HG03135 (cell line): ENCODE measurements at regions not wholly inside any gene's neighbourhood (a gene's known extent, or its start where the extent isn't known, plus 50 kb on each side); places are given as distances from the start of the nearest gene placed in this dataset.

ENCODE experiments used
- ATAC-seq: cut with Tn5 transposase; IDR thresholded peaks from one replicate; pipeline ENCODE4 v1.9.1; 2021; ENCODE audit warnings: mild to moderate bottlenecking, moderate library complexity; ENCODE audit not compliant: unreplicated experiment

GRCh38 chr4:12595489-12595888 is 888.7 kb downstream of the RAB28 start:
- ATAC-seq, result no peak

- ATAC-seq, result no peak
Observed at GRCh38 chr4:12588582-12588981, 895.6 kb downstream of the RAB28 start.

- no peak for ATAC-seq
Observed at GRCh38 chr4:12586242-12587006, 897.7 kb downstream of the RAB28 start.

GRCh38 chr4:12584116-12584875 is 899.8 kb downstream of the RAB28 start:
- no peak for ATAC-seq

GRCh38 chr4:12583275-12583674 is 900.9 kb downstream of the RAB28 start:
- ATAC-seq, result no peak

- no peak for ATAC-seq
Observed at GRCh38 chr4:12580787-12581186, 903.4 kb downstream of the RAB28 start.

- ATAC-seq, result no peak
Observed at GRCh38 chr4:12579172-12579571, 905.0 kb downstream of the RAB28 start.

- no peak for ATAC-seq
Observed at GRCh38 chr4:12576409-12576808, 907.7 kb downstream of the RAB28 start.

- no peak for ATAC-seq
Observed at GRCh38 chr4:12573716-12574115, 910.4 kb downstream of the RAB28 start.

- no peak for ATAC-seq
Observed at GRCh38 chr4:12562476-12563140, 921.5 kb downstream of the RAB28 start.

GRCh38 chr4:12562021-12562420 is 922.1 kb downstream of the RAB28 start:
- no peak for ATAC-seq

GRCh38 chr4:12555011-12555410 is 929.1 kb downstream of the RAB28 start:
- ATAC-seq, result no peak

- no peak for ATAC-seq
Observed at GRCh38 chr4:12548678-12549077, 935.5 kb downstream of the RAB28 start.

GRCh38 chr4:12545812-12546211 is 938.3 kb downstream of the RAB28 start:
- no peak for ATAC-seq

- ATAC-seq, result no peak
Observed at GRCh38 chr4:12538162-12538561, 946.0 kb downstream of the RAB28 start.

- ATAC-seq, result no peak
Observed at GRCh38 chr4:12534684-12535083, 949.5 kb downstream of the RAB28 start.

GRCh38 chr4:12519426-12519825 is 964.7 kb downstream of the RAB28 start:
- no peak for ATAC-seq

GRCh38 chr4:12507868-12508481 is 976.2 kb downstream of the RAB28 start:
- ATAC-seq, result no peak

- ATAC-seq, result no peak
Observed at GRCh38 chr4:12500409-12500808, 983.7 kb downstream of the RAB28 start.

- no peak for ATAC-seq
Observed at GRCh38 chr4:12499693-12500092, 984.4 kb downstream of the RAB28 start.

- no peak for ATAC-seq
Observed at GRCh38 chr4:12495211-12495610, 988.9 kb downstream of the RAB28 start.
